ENCODE measurements at regions not wholly inside any gene's neighbourhood (a gene's known extent, or its start where the extent isn't known, plus 50 kb on each side); places are given as distances from the start of the nearest gene placed in this dataset.

DNA sequence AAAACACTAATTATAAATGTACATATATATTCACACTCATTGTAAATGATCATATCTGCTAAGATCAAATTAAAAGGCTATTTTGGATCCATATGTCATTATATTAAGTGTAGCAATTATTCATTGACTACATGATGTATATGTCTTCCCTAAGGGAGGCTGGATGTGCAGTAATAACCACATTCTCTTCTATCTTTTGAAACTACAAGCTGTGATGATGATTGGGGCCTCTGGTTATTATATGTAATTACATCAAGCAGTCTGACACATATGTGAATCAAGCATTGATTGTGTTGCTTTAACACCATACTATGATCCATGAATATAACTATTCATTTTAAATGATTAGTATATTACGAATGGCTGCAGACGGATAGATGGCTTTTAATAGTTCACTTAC lies 1973.4 kb downstream of the SUCLG1 start:
- H3K27ac ChIP-seq (ENCODE audit: control insufficient read depth, insufficient read depth, low read length): no peak overlapping the region
- H3K9ac ChIP-seq (ENCODE audit: control insufficient read depth, extremely low read depth, insufficient read depth, low read length): no peak overlapping the region
- FAIRE-seq (no peak), DNase-seq (ENCODE audit: low read depth, low spot score) (no peak)
- dilution Hi-C loops (cut with MboI; ENCODE audit: extremely low pct_ligation_motif_present, low sequenced_read_pairs): no loop called here
- H2AFZ ChIP-seq (ENCODE audit: control insufficient read depth, low read length): no peak overlapping the region
- no peak overlapping the region for H3K4me3 ChIP-seq (ENCODE audit: control insufficient read depth in 2 of 3, extremely low read depth in 1 of 3, insufficient read depth in 2 of 3, low read depth in 1 of 3, low read length in 3 of 3)
- no peaks in the 10 kb centered on the region for H4K20me1 ChIP-seq (ENCODE audit: control insufficient read depth, extremely low read depth, insufficient read depth, low read length)
- H3K4me2 ChIP-seq (ENCODE audit: control insufficient read depth, extremely low read depth, insufficient read depth, low read depth, low read length): no peak overlapping the region
- no peaks in the 10 kb centered on the region for H3K9me1 ChIP-seq (ENCODE audit: control insufficient read depth, extremely low read depth, insufficient read depth, low read length)
- no peaks in the 10 kb centered on the region for H3K27me3 ChIP-seq (ENCODE audit: control insufficient read depth, extremely low read depth, insufficient read depth, low read length)
- no peaks in the 10 kb centered on the region for H3K36me3 ChIP-seq (ENCODE audit: control insufficient read depth in 2 of 2, extremely low read depth in 1 of 2, insufficient read depth in 2 of 2, low read length in 2 of 2)
- H3K4me1 ChIP-seq (ENCODE audit: control insufficient read depth, extremely low read depth, insufficient read depth, low read length): no peaks in the 10 kb centered on the region
- TF ChIP-seq, protein P1, sequence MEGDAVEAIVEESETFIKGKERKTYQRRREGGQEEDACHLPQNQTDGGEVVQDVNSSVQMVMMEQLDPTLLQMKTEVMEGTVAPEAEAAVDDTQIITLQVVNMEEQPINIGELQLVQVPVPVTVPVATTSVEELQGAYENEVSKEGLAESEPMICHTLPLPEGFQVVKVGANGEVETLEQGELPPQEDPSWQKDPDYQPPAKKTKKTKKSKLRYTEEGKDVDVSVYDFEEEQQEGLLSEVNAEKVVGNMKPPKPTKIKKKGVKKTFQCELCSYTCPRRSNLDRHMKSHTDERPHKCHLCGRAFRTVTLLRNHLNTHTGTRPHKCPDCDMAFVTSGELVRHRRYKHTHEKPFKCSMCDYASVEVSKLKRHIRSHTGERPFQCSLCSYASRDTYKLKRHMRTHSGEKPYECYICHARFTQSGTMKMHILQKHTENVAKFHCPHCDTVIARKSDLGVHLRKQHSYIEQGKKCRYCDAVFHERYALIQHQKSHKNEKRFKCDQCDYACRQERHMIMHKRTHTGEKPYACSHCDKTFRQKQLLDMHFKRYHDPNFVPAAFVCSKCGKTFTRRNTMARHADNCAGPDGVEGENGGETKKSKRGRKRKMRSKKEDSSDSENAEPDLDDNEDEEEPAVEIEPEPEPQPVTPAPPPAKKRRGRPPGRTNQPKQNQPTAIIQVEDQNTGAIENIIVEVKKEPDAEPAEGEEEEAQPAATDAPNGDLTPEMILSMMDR (optimal IDR thresholded peaks at IDR 0.05 in 1 of 3, IDR thresholded peaks at IDR 0.05 in 1 of 3, conservative IDR thresholded peaks at IDR 0.05 in 1 of 3; ENCODE audit: extremely low read depth in 1 of 3, insufficient read depth in 2 of 3, low read length in 3 of 3): no peak
- no peak for TF ChIP-seq EZH2 (IDR thresholded peaks at IDR 0.05; ENCODE audit: low read length)
- peaks cover 1% of the 10 kb centered on the region for H3K9me3 ChIP-seq (ENCODE audit: control insufficient read depth, low read depth, low read length)
- no peaks in the 10 kb centered on the region for H3K79me2 ChIP-seq (ENCODE audit: control insufficient read depth, insufficient read depth, low read length)

- dilution Hi-C loops (cut with MboI; ENCODE audit: extremely low pct_ligation_motif_present, low sequenced_read_pairs): no loop called here
- no peaks in the 10 kb centered on the region for H4K20me1 ChIP-seq (ENCODE audit: control insufficient read depth, extremely low read depth, insufficient read depth, low read length)
- no peak for TF ChIP-seq EZH2 (IDR thresholded peaks at IDR 0.05; ENCODE audit: low read length)
- TF ChIP-seq, protein P1 (optimal IDR thresholded peaks at IDR 0.05 in 1 of 3, IDR thresholded peaks at IDR 0.05 in 1 of 3, conservative IDR thresholded peaks at IDR 0.05 in 1 of 3; ENCODE audit: extremely low read depth in 1 of 3, insufficient read depth in 2 of 3, low read length in 3 of 3): no peak
Observed at GRCh38 chr2:82481207-82481606, 1977.9 kb downstream of the SUCLG1 start.

More at GRCh38 chr2:82481207-82481606, 1977.9 kb downstream of the SUCLG1 start:
- H3K4me2 ChIP-seq (ENCODE audit: control insufficient read depth, extremely low read depth, insufficient read depth, low read depth, low read length): no peak overlapping the region
- no peaks in the 10 kb centered on the region for H3K27me3 ChIP-seq (ENCODE audit: control insufficient read depth, extremely low read depth, insufficient read depth, low read length)
- H3K27ac ChIP-seq (ENCODE audit: control insufficient read depth, insufficient read depth, low read length): no peak overlapping the region
- no peaks in the 10 kb centered on the region for H3K4me1 ChIP-seq (ENCODE audit: control insufficient read depth, extremely low read depth, insufficient read depth, low read length)
- no peak overlapping the region for H3K9ac ChIP-seq (ENCODE audit: control insufficient read depth, extremely low read depth, insufficient read depth, low read length)
- no peaks in the 10 kb centered on the region for H3K79me2 ChIP-seq (ENCODE audit: control insufficient read depth, insufficient read depth, low read length)
- H3K9me1 ChIP-seq (ENCODE audit: control insufficient read depth, extremely low read depth, insufficient read depth, low read length): no peaks in the 10 kb centered on the region
- FAIRE-seq (no peak), DNase-seq (ENCODE audit: low read depth, low spot score) (no peak)
- H3K9me3 ChIP-seq (ENCODE audit: control insufficient read depth, low read depth, low read length): peaks cover 1% of the 10 kb centered on the region
- no peaks in the 10 kb centered on the region for H3K36me3 ChIP-seq (ENCODE audit: control insufficient read depth in 2 of 2, extremely low read depth in 1 of 2, insufficient read depth in 2 of 2, low read length in 2 of 2)
- no peak overlapping the region for H2AFZ ChIP-seq (ENCODE audit: control insufficient read depth, low read length)
- no peak overlapping the region for H3K4me3 ChIP-seq (ENCODE audit: control insufficient read depth in 2 of 3, extremely low read depth in 1 of 3, insufficient read depth in 2 of 3, low read depth in 1 of 3, low read length in 3 of 3)
